GM23248 (cell line): ENCODE measurements at regions not wholly inside any gene's neighbourhood (a gene's known extent, or its start where the extent isn't known, plus 50 kb on each side); places are given as distances from the start of the nearest gene placed in this dataset.

Experiments used
- DNase-seq: peaks from one replicate; pipeline ENCODE4 v3.0.0-alpha.2; 2015
- H2AFZ ChIP-seq: fragments of 200-600 bp; sonication (generic); 2 replicates; pipeline ENCODE4 v1.6.1; 2016; ENCODE audit warnings: antibody characterized with exemption
- H3F3A ChIP-seq: fragments of 200-600 bp; sonication (generic); 2 replicates; pipeline ENCODE4 v1.6.1; 2016; ENCODE audit warnings: mild to moderate bottlenecking, antibody characterized with exemption, mixed run types; ENCODE audit not compliant: insufficient read depth
- H3K27ac ChIP-seq: fragments of 200-600 bp; sonication (generic); 2 replicates; pipeline ENCODE4 v1.5.1; 2016; ENCODE audit warnings: mild to moderate bottlenecking
- H3K27me3 ChIP-seq: fragments of 200-600 bp; sonication (generic); replicated peaks from 2 replicates; pipeline ENCODE4 v1.6.1; 2016; ENCODE audit warnings: mild to moderate bottlenecking; ENCODE audit not compliant: insufficient read depth
- H3K36me3 ChIP-seq: fragments of 200-600 bp; sonication (generic); 2 replicates; pipeline ENCODE4 v1.6.1; 2016; ENCODE audit warnings: low read depth, mild to moderate bottlenecking
- H3K4me1 ChIP-seq: fragments of 200-600 bp; sonication (generic); 2 replicates; pipeline ENCODE4 v1.6.1; 2016; ENCODE audit warnings: mild to moderate bottlenecking; ENCODE audit not compliant: insufficient read depth
- H3K4me2 ChIP-seq: fragments of 200-600 bp; sonication (generic); one replicate; pipeline ENCODE4 v1.6.1; 2016; ENCODE audit warnings: mild to moderate bottlenecking; ENCODE audit not compliant: unreplicated experiment
- H3K4me3 ChIP-seq: fragments of 200-600 bp; sonication (generic); 2 replicates; pipeline ENCODE4 v1.5.1; 2016; ENCODE audit warnings: mild to moderate bottlenecking
- H3K79me2 ChIP-seq: fragments of 200-600 bp; sonication (generic); 2 replicates; pipeline ENCODE4 v1.6.1; 2016; ENCODE audit warnings: mild to moderate bottlenecking; ENCODE audit not compliant: insufficient read depth
- H3K9ac ChIP-seq: fragments of 200-600 bp; sonication (generic); 2 replicates; pipeline ENCODE4 v1.6.1; 2016; ENCODE audit warnings: mild to moderate bottlenecking
- H3K9me2 ChIP-seq: fragments of 200-600 bp; sonication (generic); 2 replicates; pipeline ENCODE4 v1.6.1; 2016; ENCODE audit warnings: mixed run types, mild to moderate bottlenecking, moderate library complexity; ENCODE audit not compliant: insufficient read depth
- H3K9me3 ChIP-seq: fragments of 200-600 bp; sonication (generic); one replicate; pipeline ENCODE4 v1.6.1; 2017; ENCODE audit warnings: low read depth
- H4K20me1 ChIP-seq: fragments of 200-600 bp; sonication (generic); 2 replicates; pipeline ENCODE4 v1.6.0; 2016; ENCODE audit not compliant: insufficient read depth
- EZH2 ChIP-seq: fragments of 200-600 bp; sonication (generic); IDR thresholded peaks from 2 replicates; pipeline ENCODE4 v1.6.1; 2018; ENCODE audit warnings: antibody characterized with exemption, mild to moderate bottlenecking; ENCODE audit not compliant: insufficient read depth, poor library complexity, severe bottlenecking
- EZH2phosphoT487 ChIP-seq: fragments of 200-600 bp; sonication (generic); IDR thresholded peaks from 2 replicates; pipeline ENCODE4 v1.6.1; 2018; ENCODE audit warnings: antibody characterized with exemption, moderate library complexity, mild to moderate bottlenecking, low read depth; ENCODE audit not compliant: insufficient read depth
- WGBS, 2 experiments: methylation state at CpG; one replicate each; pipeline ENCODE4 v1.1.6; 2015 to 2017; ENCODE audit warnings: low lambda C conversion rate in 2 of 2, low coverage in 1 of 2; ENCODE audit errors: missing lambda C conversion rate in 2 of 2; 5-methylcytosine and 5-hydroxymethylcytosine counted together
- in situ Hi-C: fragments of 300-500 bp; cut with MboI; formaldehyde crosslinking; loops from 2 replicates; pipeline ENCODE4 v1.15.0; 2020

GRCh38 chr1:199696225-199696624 is 331.3 kb upstream of the NR5A2 start:
- Histone ChIP-seq H3K9me3 (no peaks in the 10 kb centered on the region), H3K36me3 (no peaks in the 10 kb centered on the region), H3K9me2 (no peaks in the 10 kb centered on the region), H3K27ac (no peak overlapping the region), H3K27me3 (no peaks in the 10 kb centered on the region), H4K20me1 (no peaks in the 10 kb centered on the region), H3K9ac (no peak overlapping the region), H3K4me3 (no peak overlapping the region), H2AFZ (no peak overlapping the region), H3K79me2 (no peaks in the 10 kb centered on the region), H3F3A (peaks cover 8% of the 10 kb centered on the region), H3K4me1 (peaks cover 10% of the 10 kb centered on the region), H3K4me2 (no peak overlapping the region)
- no peak for DNase-seq
- WGBS, 2 experiments = 97 to 99% methylated on average over 2 of the region's 2 CpGs
- in situ Hi-C loops = loop anchor here (25.0 kb wide), 2 partner anchors 441 to 591 kb away; no protein-coding TSS in a partner anchor
- TF ChIP-seq EZH2 = no peak
- TF ChIP-seq EZH2phosphoT487 = no peak

- Histone ChIP-seq H3K9me2 (no peaks in the 10 kb centered on the region), H3K27me3 (no peaks in the 10 kb centered on the region), H3K4me1 (peaks cover 7% of the 10 kb centered on the region; the same call in 1 of the 2 replicates), H2AFZ (no peak overlapping the region), H3K27ac (no peak overlapping the region), H3K4me3 (no peak overlapping the region), H3K79me2 (no peaks in the 10 kb centered on the region), H3K4me2 (no peak overlapping the region), H3K9ac (no peak overlapping the region), H3F3A (no peaks in the 10 kb centered on the region), H3K36me3 (no peaks in the 10 kb centered on the region), H4K20me1 (no peaks in the 10 kb centered on the region), H3K9me3 (no peaks in the 10 kb centered on the region)
- no peak for DNase-seq
- TF ChIP-seq EZH2 (no peak), EZH2phosphoT487 (no peak)
- in situ Hi-C loops = loop anchor here (25.0 kb wide), 2 partner anchors 439 to 589 kb away; no protein-coding TSS in a partner anchor
Observed at GRCh38 chr1:199698222-199698621, 329.3 kb upstream of the NR5A2 start.

DNA sequence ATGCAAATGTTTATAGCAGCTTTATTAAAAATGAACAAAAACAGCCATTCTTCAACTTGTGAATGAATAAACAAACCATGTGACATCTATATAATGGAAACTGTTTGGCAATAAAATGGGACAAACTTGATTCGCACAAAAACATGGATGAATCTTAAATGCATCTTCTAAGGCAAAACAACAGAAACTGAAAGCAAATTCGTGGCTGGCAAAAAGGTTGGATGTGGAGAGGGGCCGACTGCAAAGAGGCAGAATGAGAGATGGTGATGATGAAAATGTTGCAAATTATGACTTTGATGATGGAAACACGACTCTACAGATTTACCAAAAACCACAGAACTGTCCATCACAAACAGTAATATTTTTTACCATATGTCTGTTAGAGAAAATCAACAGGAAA is 327.0 kb upstream of the NR5A2 start:
- no peak for DNase-seq
- Histone ChIP-seq H3K4me2 (no peak overlapping the region), H3K27ac (no peak overlapping the region), H3K9ac (no peak overlapping the region), H3F3A (no peaks in the 10 kb centered on the region), H3K27me3 (no peaks in the 10 kb centered on the region), H3K4me1 (peaks cover 7% of the 10 kb centered on the region; the same call in 1 of the 2 replicates), H2AFZ (no peak overlapping the region), H3K79me2 (no peaks in the 10 kb centered on the region), H3K9me2 (no peaks in the 10 kb centered on the region), H3K9me3 (no peaks in the 10 kb centered on the region), H3K36me3 (no peaks in the 10 kb centered on the region), H3K4me3 (no peak overlapping the region), H4K20me1 (no peaks in the 10 kb centered on the region)
- in situ Hi-C loops = no loop called here
- TF ChIP-seq EZH2 (no peak), EZH2phosphoT487 (no peak)
- 79 to 84% methylated on average over 4 of the region's 4 CpGs for WGBS, 2 experiments

GRCh38 chr1:199701726-199702125 is 325.8 kb upstream of the NR5A2 start:
- H2AFZ ChIP-seq = no peak overlapping the region
- in situ Hi-C loops = no loop called here
- peak; percentile 40 for DNase-seq

GRCh38 chr1:199704231-199704630 is 323.3 kb upstream of the NR5A2 start:
- no peak for DNase-seq
- TF ChIP-seq EZH2 (no peak), EZH2phosphoT487 (no peak)
- peaks cover 4% of the 10 kb centered on the region; the same call in 1 of the 2 replicates for H3K9me2 ChIP-seq
- no peaks in the 10 kb centered on the region for H4K20me1 ChIP-seq
- H3K4me2 ChIP-seq = no peak overlapping the region
- no peaks in the 10 kb centered on the region for H3K36me3 ChIP-seq
- no peak overlapping the region for H3K9ac ChIP-seq
- in situ Hi-C loops = no loop called here
- H2AFZ ChIP-seq = no peak overlapping the region
- H3K79me2 ChIP-seq = no peaks in the 10 kb centered on the region
- no peaks in the 10 kb centered on the region for H3K9me3 ChIP-seq
- H3K4me1 ChIP-seq = peaks cover 7% of the 10 kb centered on the region; the same call in 1 of the 2 replicates
- no peak overlapping the region for H3K4me3 ChIP-seq
- H3F3A ChIP-seq = no peaks in the 10 kb centered on the region
- no peak overlapping the region for H3K27ac ChIP-seq
- no peaks in the 10 kb centered on the region for H3K27me3 ChIP-seq

More at GRCh38 chr1:199701726-199702125, 325.8 kb upstream of the NR5A2 start:
- no peaks in the 10 kb centered on the region for H3K36me3 ChIP-seq
- no peak for TF ChIP-seq EZH2
- no peak for TF ChIP-seq EZH2phosphoT487
- H3F3A ChIP-seq = no peaks in the 10 kb centered on the region
- no peaks in the 10 kb centered on the region for H3K79me2 ChIP-seq
- no peaks in the 10 kb centered on the region for H3K9me3 ChIP-seq
- no peaks in the 10 kb centered on the region for H3K27me3 ChIP-seq
- H3K9ac ChIP-seq = no peak overlapping the region
- no peak overlapping the region for H3K27ac ChIP-seq
- H4K20me1 ChIP-seq = no peaks in the 10 kb centered on the region
- H3K9me2 ChIP-seq = peaks cover 4% of the 10 kb centered on the region; the same call in 1 of the 2 replicates
- H3K4me1 ChIP-seq = peaks cover 7% of the 10 kb centered on the region; the same call in 1 of the 2 replicates
- WGBS, 2 experiments = 57 to 58% methylated on average over 2 of the region's 2 CpGs
- no peak overlapping the region for H3K4me2 ChIP-seq
- H3K4me3 ChIP-seq = no peak overlapping the region
